Thyroid gland (tissue), 4 donors: ENCODE measurements at regions not wholly inside any gene's neighbourhood (a gene's known extent, or its start where the extent isn't known, plus 50 kb on each side); places are given as distances from the start of the nearest gene placed in this dataset.
"Not testable (repeated sequence)": the region's sequence is repeated elsewhere in the genome, so short reads cannot be mapped to it uniquely, and the experiment has no call there.

Source experiments
- CTCF ChIP-seq, 6 experiments: fragments of 200-600 bp in 3 of 6; fragments of 450-650 bp in 3 of 6; sonication (generic) in 3 of 6; IDR thresholded peaks; one replicate each; pipeline ENCODE4 v1.5.1; 2016 to 2019; ENCODE audit warnings: antibody characterized with exemption in 6 of 6, mild to moderate bottlenecking in 2 of 6, inconsistent platforms in 1 of 6, moderate library complexity in 1 of 6
- POLR2A ChIP-seq, 2 donors: fragments of 450-650 bp; IDR thresholded peaks; one replicate each; pipeline ENCODE4 v1.6.1; 2017; ENCODE audit warnings: antibody characterized with exemption in 2 of 2, mild to moderate bottlenecking in 2 of 2, moderate library complexity in 1 of 2

- TF ChIP-seq CTCF, POLR2A (IDR thresholded peaks at IDR 0.05): not testable (repeated sequence)
Measured at GRCh38 chr5:90243848-90244247, 165.7 kb downstream of the CETN3 start.
